Nephron (organoid): ENCODE measurements at regions not wholly inside any gene's neighbourhood (a gene's known extent, or its start where the extent isn't known, plus 50 kb on each side); places are given as distances from the start of the nearest gene placed in this dataset.

Source experiments
- H3K27ac Mint-ChIP-seq, 3 experiments: 2 replicates each; pipeline ENCODE4 v1.8.0; 2020; ENCODE audit warnings: mixed read lengths in 3 of 3, mild to moderate bottlenecking in 2 of 3, moderate library complexity in 1 of 3
- H3K27me3 Mint-ChIP-seq: 2 replicates; pipeline ENCODE4 v1.8.0; 2021; ENCODE audit warnings: low read depth, mild to moderate bottlenecking, moderate library complexity, mixed read lengths
- H3K36me3 Mint-ChIP-seq: 2 replicates; pipeline ENCODE4 v1.8.0; 2020; ENCODE audit warnings: low read depth, mixed read lengths
- H3K4me1 Mint-ChIP-seq: 2 replicates; pipeline ENCODE4 v1.8.0; 2020; ENCODE audit warnings: mixed read lengths
- H3K4me3 Mint-ChIP-seq, 3 experiments: 2 replicates each; pipeline ENCODE4 v1.8.0; 2020; ENCODE audit warnings: mild to moderate bottlenecking in 3 of 3, mixed read lengths in 3 of 3, moderate library complexity in 2 of 3
- H3K9me3 Mint-ChIP-seq: 2 replicates; pipeline ENCODE4 v1.8.0; 2020; ENCODE audit warnings: mixed read lengths
- TF ChIP-seq, protein P1 (sequence below), 3 experiments: fragments of 200-600 bp; sonication (generic); IDR thresholded peaks; one replicate each; pipeline ENCODE4 v1.5.0; 2021; ENCODE audit warnings: antibody characterized with exemption in 3 of 3; ENCODE audit not compliant: unreplicated experiment in 3 of 3

DNA sequence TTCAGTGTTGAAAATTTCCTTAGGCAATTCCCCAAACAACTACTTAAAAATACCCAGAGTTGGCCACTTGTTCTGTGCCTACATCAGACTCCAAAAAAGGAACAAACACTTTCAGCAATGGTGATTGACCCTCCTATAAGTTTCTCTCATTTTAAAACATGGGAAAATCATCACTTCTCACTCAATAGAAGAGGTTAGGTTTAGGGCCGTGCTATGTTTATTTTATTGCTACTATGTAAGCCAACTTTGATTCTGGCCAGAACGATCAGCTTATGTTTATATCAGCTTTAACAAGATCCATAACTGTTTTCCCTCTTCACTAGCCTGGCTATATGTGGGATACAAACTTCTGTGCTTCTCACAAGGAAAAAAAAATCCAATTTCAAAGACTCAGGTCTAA is 133.1 kb downstream of the MTNR1A start:
- H3K36me3 Mint-ChIP-seq = no peaks in the 10 kb centered on the region
- H3K27ac Mint-ChIP-seq = no peak overlapping the region
- TF ChIP-seq, protein P1, sequence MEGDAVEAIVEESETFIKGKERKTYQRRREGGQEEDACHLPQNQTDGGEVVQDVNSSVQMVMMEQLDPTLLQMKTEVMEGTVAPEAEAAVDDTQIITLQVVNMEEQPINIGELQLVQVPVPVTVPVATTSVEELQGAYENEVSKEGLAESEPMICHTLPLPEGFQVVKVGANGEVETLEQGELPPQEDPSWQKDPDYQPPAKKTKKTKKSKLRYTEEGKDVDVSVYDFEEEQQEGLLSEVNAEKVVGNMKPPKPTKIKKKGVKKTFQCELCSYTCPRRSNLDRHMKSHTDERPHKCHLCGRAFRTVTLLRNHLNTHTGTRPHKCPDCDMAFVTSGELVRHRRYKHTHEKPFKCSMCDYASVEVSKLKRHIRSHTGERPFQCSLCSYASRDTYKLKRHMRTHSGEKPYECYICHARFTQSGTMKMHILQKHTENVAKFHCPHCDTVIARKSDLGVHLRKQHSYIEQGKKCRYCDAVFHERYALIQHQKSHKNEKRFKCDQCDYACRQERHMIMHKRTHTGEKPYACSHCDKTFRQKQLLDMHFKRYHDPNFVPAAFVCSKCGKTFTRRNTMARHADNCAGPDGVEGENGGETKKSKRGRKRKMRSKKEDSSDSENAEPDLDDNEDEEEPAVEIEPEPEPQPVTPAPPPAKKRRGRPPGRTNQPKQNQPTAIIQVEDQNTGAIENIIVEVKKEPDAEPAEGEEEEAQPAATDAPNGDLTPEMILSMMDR (IDR thresholded peaks at IDR 0.05; ENCODE audit: unreplicated experiment in 3 of 3) = no peak
- no peaks in the 10 kb centered on the region for H3K4me1 Mint-ChIP-seq
- no peaks in the 10 kb centered on the region for H3K27me3 Mint-ChIP-seq
- H3K4me3 Mint-ChIP-seq = no peak overlapping the region
- no peaks in the 10 kb centered on the region for H3K9me3 Mint-ChIP-seq

DNA sequence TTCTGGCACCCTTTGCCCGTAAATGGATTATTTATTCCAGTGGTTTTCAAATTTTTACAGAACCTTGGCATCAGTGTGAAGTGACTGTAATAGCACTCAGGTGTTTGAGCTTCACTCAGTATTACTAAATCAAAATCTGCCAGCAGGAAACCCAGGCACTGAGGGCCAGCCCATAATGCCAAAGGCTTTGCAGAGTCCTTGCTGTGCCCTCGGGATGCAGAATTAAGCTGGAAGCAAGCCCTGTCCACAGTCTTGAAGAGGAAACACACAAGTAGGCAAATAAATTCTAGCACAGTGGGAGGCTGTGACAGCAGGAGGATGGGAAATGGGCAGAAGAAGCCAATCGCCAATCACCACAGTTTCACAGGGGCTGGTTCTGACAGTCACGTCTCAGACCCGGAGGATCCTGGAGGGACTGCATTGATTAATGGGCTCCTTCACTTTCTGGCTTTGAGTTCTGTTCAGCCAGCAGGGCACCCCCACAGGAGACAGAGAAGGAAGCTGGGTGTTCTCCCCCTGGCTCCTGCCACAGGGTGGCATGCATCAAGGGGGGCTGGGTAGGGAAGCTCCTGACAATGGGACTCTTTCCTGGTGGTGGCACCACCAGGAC is 138.8 kb downstream of the MTNR1A start:
- H3K27me3 Mint-ChIP-seq = no peaks in the 10 kb centered on the region
- TF ChIP-seq, protein P1 (IDR thresholded peaks at IDR 0.05; ENCODE audit: unreplicated experiment in 3 of 3) = no peak
- H3K4me3 Mint-ChIP-seq = no peak overlapping the region
- no peak overlapping the region for H3K27ac Mint-ChIP-seq
- H3K9me3 Mint-ChIP-seq = peaks cover 2% of the 10 kb centered on the region
- no peaks in the 10 kb centered on the region for H3K36me3 Mint-ChIP-seq
- no peaks in the 10 kb centered on the region for H3K4me1 Mint-ChIP-seq

DNA sequence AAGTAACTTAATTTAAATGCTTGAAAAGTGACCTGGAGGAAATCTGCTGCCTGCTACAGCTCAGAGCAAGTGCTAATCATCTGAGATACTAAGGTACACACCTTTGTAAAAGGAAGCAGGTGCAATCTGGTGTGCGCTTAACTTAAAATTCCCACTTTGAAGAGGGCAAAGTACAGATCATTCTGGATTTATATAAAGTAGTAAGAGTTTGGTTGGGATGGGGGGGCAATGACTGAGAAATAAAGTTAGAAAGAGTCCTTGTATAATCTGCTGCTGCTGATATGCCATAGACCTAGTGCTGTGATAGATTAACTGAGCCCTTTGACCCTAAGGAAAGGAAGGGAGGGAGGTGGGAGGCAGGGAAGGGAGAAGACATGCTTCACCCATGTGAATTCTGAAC is 141.0 kb downstream of the MTNR1A start:
- Mint-ChIP-seq H3K27me3 (no peaks in the 10 kb centered on the region), H3K4me1 (no peaks in the 10 kb centered on the region), H3K36me3 (no peaks in the 10 kb centered on the region), H3K9me3 (peaks cover 2% of the 10 kb centered on the region), H3K27ac (peak overlapping the region in 1 of 3 experiments; percentile 83), H3K4me3 (no peak overlapping the region)
- TF ChIP-seq, protein P1 (IDR thresholded peaks at IDR 0.05; ENCODE audit: unreplicated experiment in 3 of 3) = no peak

DNA sequence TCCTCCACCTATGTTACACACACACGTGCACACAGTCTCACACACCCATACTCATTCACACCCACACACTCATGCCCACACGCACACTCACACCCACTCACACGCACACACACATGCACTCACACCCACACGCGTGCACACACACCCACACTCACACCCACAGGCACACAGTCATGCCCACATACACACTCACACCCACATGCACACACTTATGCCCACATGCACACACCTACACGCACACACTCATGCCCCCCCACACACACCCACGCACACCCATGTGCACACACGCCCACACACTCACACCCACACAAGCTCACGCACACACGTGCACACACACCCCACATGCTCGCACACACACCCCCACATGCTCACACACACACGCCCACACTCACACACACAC is 140.0 kb downstream of the F11 start:
- TF ChIP-seq, protein P1 (IDR thresholded peaks at IDR 0.05; ENCODE audit: unreplicated experiment in 3 of 3) = no peak
- Mint-ChIP-seq H3K36me3 (no peaks in the 10 kb centered on the region), H3K4me1 (no peaks in the 10 kb centered on the region), H3K9me3 (peaks cover 10% of the 10 kb centered on the region), H3K4me3 (no peak overlapping the region), H3K27me3 (no peaks in the 10 kb centered on the region), H3K27ac (peak overlapping the region in 1 of 3 experiments; percentile 10)

DNA sequence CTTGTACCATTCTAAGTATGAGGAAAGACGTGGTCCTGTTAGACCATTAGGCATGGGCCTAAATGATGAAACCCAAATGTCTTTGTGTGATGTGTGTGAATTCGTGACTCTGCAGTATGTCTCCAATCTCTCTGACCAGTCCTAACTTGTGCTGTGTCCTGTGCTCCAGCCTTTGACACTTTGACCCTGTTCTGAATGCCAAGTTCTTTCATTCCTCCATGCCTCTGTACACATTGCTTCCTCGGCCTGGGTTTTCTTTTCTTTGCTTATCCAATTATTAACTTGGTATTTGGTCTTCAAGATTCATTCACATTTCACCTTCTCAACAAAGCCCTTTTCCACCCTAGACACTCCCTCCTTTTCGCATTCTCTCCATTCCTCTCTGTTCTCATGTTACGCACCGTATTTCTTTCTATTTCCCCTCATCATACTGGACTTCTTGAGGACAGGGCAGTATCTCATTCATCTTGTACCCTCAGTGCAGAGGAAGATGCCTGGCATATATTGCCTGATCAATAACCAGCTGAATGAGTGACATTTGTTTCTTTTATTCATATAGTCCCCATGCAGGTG is 138.7 kb downstream of the F11 start:
- Mint-ChIP-seq H3K27me3 (no peaks in the 10 kb centered on the region), H3K36me3 (no peaks in the 10 kb centered on the region), H3K4me3 (no peak overlapping the region), H3K27ac (peak overlapping the region in 1 of 3 experiments; percentile 18), H3K4me1 (no peaks in the 10 kb centered on the region), H3K9me3 (peaks cover 10% of the 10 kb centered on the region)
- TF ChIP-seq, protein P1 (IDR thresholded peaks at IDR 0.05; ENCODE audit: unreplicated experiment in 3 of 3) = no peak

DNA sequence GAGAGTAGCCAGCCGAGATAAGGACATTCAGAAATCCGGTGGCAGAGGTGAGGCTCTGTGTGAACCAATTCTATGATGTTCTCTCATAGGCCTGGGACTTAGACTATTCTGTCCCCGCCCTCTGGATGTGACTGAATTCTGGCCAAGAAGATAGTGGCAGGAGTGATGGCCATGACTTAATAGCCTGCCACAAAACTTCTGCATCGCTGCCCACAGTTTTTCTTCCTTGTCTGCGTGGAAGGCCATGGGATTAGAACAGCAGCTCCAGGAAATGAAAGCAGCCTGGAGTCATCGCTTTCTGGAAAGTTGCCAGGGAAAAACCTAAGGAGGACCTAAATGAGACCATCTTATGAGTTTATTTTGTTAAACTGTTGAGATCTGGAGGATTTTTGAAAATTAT is 134.7 kb downstream of the F11 start:
- H3K4me3 Mint-ChIP-seq = no peak overlapping the region
- no peaks in the 10 kb centered on the region for H3K27me3 Mint-ChIP-seq
- no peaks in the 10 kb centered on the region for H3K36me3 Mint-ChIP-seq
- no peak overlapping the region for H3K27ac Mint-ChIP-seq
- peaks cover 13% of the 10 kb centered on the region for H3K9me3 Mint-ChIP-seq
- TF ChIP-seq, protein P1 (IDR thresholded peaks at IDR 0.05; ENCODE audit: unreplicated experiment in 3 of 3) = no peak
- no peaks in the 10 kb centered on the region for H3K4me1 Mint-ChIP-seq
